Stimulated activated CD8-positive, alpha-beta memory T cell treated with anti-CD3 and anti-CD28 coated beads, Interleukin-12 subunit alpha, Interleukin-12 subunit beta, amount 100 ng/mL, for 1 hour (primary cell): ENCODE measurements at regions not wholly inside any gene's neighbourhood (a gene's known extent, or its start where the extent isn't known, plus 50 kb on each side); places are given as distances from the start of the nearest gene placed in this dataset.

Source experiments
- DNase-seq: peaks from one replicate; pipeline ENCODE4 v3.0.0-alpha.2; 2020; ENCODE audit warnings: low read depth

DNA sequence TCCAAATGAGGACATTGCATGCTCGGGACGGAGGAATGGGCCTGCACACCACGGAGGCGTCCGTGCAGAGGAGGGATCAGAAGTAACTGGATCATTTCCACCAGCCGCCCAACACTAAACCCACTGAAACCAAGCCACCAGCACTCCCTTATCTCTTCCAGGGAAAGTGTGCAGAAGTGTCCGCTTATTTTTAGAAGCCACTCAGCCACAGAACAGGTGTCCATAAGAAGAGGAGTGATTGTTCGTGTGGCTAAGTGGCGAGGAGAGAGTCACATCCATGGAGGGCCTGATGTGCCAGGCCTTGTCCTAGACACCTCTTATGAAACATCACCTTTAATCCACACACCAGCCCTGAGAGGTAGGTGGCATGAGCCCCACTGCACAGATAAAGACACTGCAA is 407.9 kb upstream of the NPVF start:
- DNase-seq: no peak

DNA sequence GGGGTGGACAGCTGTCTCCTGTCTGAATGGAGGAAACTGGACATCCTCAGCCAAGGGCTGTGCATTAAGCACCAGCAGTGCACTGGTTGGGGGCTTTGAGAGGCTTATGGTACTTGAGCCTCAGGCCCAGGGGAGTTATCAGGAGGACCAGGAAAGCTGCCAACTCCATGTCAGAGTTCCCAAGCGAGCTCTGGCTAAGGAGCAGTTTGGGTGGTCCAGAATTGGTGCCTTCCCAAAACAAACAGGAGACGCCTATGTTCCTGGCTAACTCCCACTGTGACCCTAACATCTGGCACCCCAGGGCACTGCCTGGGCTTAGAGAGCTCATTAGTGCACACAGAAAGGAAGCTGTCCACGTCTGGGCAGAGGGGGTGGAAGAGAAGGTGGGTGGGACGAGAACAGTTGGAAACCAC is 408.6 kb upstream of the NPVF start:
- no peak for DNase-seq

DNA sequence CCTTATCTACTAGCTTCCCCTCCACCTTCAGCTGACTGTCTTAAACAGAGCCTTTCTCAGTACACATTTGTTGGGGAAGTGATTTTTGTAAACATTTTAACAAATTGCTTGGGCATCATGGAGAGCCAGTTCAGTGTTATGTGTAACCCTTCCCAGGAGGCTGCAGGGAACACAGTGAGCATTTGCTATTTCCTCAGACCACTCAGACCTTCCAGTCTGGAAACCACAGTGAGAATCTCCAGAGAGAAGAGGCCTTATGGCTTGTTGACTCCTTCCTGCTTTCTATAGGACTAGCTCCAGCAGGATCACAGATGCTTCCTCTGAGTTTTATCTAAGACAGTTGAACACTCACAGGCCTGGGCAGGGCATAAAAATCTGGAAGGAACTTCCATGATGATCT is 409.8 kb upstream of the NPVF start:
- DNase-seq: no peak

DNA sequence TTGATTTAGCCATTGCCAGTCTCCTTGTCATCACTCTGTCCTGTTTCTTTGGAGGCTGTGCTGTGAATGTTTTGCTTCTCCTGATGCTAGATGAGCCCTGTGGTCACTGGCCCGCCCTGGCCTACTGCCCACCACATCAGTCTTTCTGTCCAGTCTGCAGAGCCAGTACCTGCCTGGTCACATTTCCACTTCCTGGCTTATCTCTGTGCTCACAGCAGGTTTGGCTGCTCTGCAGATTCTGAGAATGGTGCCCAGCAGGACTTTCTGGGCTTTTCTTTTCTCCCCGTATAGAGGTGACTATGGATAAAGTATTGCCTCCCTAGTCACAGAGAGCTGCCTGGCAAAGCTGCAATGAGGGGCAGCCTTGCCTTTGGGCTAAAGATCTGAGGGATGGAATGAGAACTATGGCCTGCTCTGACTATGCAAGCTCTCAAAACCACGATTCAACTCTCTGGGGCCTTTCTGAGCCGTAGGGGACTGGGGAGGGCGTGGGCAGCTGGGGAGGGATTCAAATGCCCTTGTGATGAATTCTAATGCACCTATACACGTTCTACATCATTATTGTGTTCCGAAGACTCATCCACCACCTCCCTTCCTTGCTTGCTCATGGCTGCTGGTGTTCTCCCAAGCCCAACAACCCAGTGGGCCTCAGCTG is 410.4 kb upstream of the NPVF start:
- no peak for DNase-seq

DNA sequence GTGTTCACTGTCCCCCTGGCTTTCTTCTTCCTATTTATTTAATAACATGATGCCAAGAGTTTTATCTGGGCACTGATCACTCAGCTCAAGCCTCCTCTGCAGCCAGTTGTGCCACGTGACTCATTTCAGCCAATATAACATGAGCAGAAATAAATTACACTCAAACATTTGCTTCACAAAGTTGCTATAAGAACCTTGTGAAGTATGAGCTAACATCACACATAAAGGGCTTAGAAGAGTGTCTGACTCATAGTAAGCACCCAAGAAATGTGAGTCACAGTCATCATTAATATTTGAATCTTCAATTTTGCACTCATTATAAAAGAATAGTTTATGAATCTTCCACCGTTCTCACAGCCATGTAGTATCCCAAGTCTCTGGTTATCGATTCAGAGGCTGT is 414.6 kb upstream of the NPVF start:
- no peak for DNase-seq

DNA sequence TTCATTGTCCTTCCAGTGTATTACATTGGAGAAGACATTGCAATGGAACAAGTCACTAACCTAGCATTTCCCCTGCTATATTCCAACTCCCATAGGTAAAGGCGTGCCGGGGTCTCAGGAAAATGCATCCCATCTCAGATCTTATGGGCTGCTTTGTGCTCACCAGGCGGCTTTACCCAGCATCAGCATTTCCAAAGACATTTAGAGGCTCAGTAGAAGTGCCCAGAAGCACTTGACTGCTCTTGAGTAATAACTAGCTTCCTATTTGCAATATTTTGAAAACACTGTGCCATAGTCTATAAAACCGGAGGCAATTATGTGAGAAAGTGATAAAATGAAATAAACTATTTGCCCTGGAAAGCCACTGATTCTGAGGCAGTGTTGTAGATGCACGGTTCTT is 415.0 kb upstream of the NPVF start:
- DNase-seq: no peak

DNA sequence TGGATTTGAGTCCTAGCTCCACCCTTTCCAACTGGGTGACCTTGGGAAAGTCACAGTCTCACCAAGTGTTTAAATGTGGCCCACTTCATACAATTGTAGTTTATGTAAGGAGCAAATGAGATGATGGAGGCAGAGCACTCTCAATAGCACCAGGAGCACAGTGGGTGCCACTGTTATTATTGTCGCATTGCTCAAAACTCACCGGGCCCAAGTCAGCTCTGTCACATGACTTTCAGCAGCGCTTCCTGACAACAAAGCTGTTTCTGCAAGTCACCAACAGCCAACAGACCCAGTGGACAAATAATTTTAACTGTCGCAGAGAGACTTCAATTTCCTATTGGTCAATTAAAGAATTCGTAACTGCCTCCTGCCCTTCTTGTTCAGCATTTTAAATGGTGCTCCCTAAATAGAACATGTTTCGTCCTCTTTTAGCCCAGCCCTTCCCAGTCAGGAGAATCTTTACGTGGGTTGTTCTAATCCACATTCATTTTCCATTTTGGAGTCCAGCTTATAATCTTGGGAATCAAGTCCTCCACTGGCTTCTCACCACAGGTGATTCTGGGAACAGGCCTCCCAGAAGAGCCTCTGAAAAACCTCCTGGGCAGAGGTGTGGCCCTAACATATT is 415.6 kb upstream of the NPVF start:
- no peak for DNase-seq

DNA sequence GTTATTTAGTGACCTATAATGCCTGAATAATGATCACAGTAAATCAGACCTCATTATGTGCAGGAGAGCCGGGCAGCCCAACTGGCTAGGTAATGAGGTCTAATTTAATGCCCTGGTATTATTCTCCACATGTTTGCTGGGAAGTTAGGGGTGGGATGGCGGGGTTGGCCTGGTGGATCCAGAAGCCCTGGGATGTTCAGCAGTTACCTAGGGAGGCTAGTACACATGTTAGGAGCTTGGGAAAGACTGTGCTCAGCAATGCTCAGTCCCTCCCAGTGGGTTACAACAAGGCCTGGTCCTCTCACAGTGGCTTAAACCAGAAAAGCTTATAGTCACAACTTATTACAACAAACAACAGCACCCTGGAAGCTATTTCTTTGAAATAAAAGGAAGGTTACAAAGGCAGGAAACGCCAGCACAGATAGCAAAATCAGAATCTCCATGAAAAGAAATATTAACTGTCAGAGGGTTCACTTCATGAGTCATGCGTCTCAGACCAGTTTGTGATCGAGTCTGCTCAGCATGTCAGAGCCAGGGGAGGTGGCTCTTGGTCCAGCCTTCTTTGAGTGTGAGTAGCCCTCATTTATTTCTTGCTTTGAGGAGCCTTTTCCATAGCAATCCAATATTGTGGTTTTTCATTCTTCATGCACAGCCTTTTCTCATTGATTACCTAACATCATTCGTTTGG is 418.6 kb upstream of the NPVF start:
- DNase-seq: no peak

DNA sequence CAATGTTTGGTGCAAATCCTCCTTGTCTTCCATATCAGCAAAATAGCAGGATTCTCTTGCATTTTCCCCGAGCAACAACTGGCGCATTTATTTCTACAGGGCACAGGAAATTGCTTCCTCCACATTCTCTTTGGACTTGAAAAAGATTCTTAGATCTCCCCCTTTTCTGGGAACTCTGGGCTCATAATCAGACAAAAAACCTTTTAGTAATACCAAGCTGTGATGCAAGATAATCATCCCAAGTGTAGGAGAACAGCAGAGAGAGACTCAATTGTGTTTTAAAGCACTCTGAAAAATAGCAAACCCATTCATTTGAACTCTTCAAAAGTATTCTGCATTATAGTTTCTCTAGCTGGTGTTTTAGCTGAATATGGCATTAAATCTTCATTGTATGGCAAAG is 419.6 kb upstream of the NPVF start:
- DNase-seq: no peak

DNA sequence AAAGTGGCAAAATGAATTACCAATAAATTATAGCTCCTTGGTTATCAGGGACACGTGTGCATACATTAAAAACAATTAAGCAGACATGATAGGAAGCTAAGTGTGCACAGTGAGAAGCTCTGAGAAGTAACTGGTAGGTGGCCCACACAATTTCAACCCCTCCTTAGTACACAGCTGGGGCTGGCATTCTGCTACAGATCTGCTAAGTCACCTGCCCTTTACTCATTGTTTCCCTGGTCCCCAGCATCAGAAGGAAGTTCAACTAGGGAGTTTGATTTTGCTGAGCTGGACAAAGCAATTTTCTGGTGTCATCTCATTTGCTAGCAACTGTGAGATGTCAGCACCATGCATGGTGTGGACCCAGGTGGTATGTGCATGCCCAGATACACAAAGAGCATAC is 424.1 kb upstream of the NPVF start:
- DNase-seq: no peak

DNA sequence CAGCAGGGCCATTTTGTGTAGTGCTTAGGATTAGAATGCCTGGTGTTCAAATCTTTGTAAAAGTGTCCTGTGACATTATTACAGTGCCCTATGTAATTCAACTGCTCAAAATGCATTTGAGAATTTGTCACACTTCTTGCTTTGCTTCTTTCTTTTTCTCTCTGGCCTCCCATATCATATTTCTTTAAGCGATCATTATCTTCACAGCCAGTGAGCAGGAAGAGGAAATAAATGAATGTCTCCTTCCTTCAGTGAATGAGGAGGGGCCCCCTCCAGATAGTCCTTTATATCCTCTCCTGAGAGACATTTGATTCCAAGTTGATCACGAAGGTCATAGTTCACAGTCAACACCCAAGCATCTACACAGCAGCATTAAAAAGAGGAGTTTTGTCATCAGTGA is 425.1 kb upstream of the NPVF start:
- no peak for DNase-seq

DNA sequence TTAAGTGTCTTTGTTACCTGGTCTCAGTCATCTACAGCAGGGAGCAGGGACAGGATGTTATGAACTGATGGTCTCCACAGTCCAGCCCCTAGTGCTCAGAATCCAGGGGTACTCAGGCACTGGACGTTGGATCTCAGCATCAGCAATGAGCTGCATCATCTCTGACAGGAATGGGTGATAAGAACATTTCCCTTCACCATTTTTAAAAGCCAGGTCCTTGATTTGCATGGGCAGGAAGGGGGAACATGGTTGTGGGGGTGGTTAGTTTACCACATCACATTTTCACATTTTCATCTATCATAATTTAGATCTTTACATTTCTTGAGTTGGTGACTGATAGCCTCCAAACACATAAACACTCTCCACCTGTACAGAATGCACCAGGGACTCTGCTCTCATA is 427.8 kb upstream of the NPVF start:
- no peak for DNase-seq

DNA sequence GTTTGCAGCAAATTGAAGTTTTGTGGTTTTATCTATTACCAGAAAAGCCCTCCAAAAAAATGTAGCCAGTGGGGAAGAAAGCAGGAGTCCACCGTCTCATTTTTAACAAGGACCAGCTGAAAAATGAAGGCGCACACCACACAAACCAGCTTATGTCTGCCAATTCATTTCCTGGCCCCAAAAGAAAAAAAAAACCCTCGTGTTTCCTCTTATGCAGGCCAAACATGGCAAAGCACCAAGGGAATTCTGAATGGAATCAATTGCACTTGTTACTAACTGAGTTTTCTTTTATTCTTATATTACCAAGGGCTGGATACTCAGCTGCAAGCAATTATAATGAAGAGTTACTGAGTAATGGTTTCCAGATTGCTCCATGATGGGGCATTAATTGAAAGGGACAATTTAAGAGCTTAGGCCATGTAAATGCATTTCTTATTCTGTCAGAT is 428.3 kb upstream of the NPVF start:
- no peak for DNase-seq

DNA sequence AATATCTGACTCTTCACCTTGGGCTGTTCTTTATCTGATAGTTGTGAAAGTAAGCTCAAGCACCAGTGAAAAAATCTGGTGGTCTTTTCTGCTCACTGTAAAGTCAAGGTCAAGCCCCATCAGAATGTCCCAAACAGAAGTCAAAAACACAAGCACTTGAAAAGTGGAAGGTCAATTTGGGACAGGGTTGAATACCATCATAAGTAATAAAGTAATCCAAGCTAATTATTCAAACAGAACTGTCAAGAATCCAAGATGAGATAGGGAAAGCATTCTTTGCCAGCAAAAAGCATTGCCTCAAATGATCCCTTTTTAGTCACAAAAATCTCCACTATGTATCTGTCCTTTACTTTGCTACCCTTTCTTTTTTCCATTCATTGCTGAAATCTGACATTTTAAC is 430.1 kb upstream of the NPVF start:
- DNase-seq: no peak

DNA sequence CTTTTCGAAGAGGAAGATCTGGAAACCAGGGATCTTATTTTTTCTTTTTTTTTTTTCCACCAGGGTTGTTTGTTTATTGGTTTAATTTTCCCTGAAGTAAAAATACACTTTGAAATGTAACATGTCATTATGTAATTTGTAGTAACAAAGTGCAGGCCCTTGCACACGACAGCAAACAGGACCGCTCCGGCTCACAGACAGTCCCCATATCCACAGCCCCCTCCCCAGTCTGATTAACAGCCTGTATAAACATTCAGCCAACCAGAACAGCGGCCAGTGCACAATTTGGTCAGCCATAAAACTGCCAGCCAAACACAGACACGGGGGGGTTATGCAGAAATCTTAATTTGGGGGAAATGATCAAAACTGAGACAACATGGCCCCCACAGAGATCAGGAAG is 431.6 kb upstream of the NPVF start:
- no peak for DNase-seq

DNA sequence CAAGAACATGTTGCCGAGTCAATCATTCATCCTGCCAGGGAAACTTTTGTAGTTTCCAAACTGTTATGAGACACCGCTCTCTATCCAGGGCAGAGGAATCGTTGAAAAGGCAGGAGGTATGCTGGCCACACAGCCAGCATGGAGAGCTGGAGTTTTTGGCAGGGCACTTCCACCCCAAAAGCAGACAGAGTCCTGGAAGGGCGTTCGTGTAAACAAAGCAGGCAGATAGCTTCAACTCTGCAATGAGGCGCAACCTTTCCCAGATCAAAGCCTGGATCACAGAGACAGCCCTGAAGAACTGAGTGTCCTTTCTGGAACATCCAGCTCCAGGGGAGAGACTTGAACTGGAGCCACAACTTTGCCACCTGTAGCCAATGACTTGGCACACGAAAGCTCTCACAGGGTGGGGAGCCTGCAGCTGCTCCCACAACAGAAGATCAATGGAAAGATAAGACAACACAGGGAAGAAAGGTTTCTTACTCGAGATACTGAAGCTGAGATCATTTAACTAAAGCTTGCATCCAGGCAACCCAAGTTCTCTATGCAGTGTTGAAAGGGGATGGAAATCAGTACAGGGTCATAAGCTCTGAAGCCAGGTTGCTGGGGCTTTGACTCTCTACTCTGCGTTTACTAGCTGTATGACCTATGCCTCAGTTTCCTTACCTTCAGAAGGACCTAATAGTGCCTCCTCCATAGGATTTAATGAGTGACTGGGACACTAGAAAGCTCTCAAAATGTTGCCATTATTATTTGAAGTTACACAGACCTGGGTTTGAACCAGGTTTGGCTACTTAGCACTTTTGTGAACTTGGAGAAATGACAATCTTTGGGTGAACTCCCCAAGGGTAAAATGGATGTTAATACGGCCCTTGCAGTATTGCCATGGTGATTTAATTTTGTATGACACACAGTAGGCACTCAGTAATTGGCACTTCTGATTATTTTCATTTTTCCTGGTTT is 434.8 kb upstream of the NPVF start:
- DNase-seq: no peak

DNA sequence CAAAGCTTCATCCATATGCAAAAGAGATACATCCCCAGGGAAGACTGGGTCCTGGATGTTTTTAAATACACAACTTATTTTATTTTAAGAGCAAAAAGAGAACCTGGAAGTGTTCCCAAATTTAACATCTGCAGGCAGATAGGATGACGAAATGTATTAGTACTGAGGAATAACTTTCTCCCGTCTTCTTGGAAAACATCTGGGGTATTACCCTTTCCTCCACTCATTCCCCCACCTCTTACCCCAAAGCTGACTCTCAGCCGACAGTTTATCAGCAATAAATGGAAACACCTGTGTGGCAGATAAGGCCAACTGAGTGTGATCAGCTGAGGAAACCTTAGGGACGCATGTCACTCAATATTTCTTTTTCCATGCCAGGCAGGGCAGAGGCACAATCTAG is 435.6 kb upstream of the NPVF start:
- no peak for DNase-seq

DNA sequence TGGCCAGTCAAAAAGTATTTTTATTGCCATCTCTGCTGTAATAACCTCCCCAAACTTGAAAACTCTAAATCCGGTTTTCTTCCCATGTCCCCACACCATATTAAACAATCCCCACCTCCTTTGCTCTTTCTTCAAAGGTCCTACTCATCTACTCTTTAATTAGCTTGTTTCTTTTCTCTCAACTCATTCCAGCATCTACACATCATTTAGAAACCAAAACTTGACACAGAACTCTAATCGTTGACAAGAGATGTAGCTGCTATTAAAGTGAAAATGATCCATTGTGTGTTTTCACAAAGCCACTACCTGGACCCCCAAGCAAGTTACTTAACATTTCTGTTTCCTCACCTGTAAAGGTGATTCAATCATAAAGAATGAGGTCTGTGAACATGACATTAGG is 436.3 kb upstream of the NPVF start:
- no peak for DNase-seq

DNA sequence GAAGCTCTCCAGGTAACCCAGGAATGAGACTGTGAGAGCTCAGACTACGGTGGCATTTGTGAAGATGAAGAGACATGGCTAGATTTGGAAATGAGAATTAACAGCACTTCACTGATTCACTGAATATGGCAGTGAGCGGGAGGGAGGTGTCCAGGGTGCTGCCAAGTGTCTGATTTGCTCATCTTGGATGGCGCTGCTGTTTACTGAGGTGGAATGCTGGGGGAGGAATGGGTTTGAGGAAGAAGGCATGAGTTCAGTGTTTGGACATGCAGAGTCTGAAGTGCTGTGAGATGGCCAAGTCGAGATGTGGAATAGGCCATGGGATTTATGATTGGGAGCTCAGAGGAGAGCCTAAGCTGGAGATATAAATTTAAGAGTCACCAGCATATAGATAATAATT is 437.1 kb upstream of the NPVF start:
- DNase-seq: no peak

DNA sequence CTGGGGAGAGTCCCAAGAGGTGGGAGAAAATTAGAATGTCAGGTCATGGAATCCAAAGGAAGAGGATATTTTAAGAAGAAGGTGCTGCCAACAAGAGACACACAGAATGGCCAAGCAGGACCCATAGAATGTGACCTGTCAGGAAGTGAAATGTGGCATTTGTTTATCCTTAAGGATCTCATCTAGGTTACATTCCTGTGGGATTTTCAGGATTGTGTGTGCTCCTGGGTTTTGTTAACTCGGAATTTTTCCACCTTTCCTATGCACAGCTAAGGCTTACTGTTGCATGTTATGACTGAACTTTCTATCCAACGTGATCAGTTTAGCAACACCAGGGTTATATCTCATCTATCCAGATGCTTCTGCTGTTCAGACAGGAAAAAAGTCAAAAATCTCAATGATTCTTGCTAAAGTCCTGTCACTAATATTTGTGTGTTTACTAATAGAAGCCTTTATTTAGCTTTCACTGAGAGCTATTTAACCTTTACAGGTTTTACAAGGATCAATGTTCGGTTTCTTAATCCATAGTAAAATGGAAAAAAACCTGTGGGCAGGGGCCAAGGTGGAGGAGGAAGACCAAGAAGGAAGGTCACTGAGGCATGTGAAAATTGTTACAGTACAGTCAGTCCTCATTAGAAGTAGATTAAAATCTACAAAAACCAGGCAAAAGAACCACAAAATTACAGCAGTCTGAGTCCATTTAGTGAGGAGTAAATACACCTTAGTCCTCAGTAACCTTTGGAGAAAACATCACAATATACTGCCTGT is 437.8 kb upstream of the NPVF start:
- DNase-seq: no peak

DNA sequence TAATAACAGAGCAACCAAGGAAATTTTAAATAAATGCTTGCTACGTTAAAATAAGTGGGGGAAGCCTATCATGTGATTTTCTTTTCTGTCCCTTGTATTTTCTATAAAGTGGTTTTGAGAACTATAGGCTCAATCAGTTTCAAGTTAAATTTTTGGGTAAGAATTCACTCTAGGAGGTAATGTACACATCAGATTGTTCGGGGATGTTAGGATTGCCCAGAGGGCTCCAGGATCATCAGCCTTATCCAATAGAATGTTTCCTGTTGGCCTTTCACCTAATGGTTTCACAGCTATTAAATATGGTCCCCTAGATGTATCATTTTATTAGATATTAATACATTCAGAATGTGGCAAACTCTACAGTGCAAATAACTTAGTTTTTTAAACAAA is 438.4 kb upstream of the NPVF start:
- DNase-seq: no peak

DNA sequence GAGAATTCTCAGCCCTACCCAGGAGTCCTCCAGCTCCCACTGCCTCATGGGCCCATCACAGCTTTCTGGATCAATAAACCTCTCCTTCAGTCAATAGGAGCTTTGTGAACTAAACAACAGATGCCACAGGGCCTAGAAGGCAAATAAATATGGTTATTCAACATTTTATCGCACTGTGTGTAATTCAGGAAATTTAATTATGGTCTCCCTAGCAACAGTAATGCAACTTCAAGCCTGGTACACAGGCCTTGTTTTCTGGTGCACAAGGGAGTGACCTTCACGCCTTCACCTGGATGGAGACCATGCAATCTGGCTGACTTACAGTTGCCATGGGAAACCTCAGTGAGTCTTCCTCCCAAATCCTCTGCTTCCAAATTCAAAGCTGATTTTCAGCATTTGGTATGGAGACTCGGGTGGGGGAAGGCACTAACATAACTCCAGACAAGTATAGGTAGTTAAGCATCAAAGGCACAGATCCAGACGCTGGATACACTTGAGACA is 441.0 kb upstream of the NPVF start:
- no peak for DNase-seq
